ENCODE measurements at regions not wholly inside any gene's neighbourhood (a gene's known extent, or its start where the extent isn't known, plus 50 kb on each side); places are given as distances from the start of the nearest gene placed in this dataset.

GRCh38 chr16:72226136-72226535, 54.2 kb upstream of the PMFBP1 start:
- in situ Hi-C loops (cut with HindIII; ENCODE audit: low sequenced_read_pairs) = no loop called here
- H3K4me3 ChIP-seq (ENCODE audit: low read depth, low read length) = no peak overlapping the region
- no peak for DNase-seq (ENCODE audit: low read depth, low spot score)
- TF ChIP-seq CTCF (IDR thresholded peaks at IDR 0.05; ENCODE audit: low read depth, low read length) = no peak

GRCh38 chr16:72224260-72224768, 52.4 kb upstream of the PMFBP1 start:
- no peak overlapping the region for H3K4me3 ChIP-seq (ENCODE audit: low read depth, low read length)
- in situ Hi-C loops (cut with HindIII; ENCODE audit: low sequenced_read_pairs) = no loop called here
- no peak for TF ChIP-seq CTCF (IDR thresholded peaks at IDR 0.05; ENCODE audit: low read depth, low read length)
- DNase-seq (ENCODE audit: low read depth, low spot score) = no peak

- H3K4me3 ChIP-seq (ENCODE audit: low read depth, low read length) = no peak overlapping the region
- no peak for DNase-seq (ENCODE audit: low read depth, low spot score)
- in situ Hi-C loops (cut with HindIII; ENCODE audit: low sequenced_read_pairs) = no loop called here
- no peak for TF ChIP-seq CTCF (IDR thresholded peaks at IDR 0.05; ENCODE audit: low read depth, low read length)
These were observed 50.5 kb upstream of the PMFBP1 start for GRCh38 chr16:72222503-72222902.

Measured in astrocyte of the spinal cord (primary cell).